ENCODE measurements at regions not wholly inside any gene's neighbourhood (a gene's known extent, or its start where the extent isn't known, plus 50 kb on each side); places are given as distances from the start of the nearest gene placed in this dataset.

DNA sequence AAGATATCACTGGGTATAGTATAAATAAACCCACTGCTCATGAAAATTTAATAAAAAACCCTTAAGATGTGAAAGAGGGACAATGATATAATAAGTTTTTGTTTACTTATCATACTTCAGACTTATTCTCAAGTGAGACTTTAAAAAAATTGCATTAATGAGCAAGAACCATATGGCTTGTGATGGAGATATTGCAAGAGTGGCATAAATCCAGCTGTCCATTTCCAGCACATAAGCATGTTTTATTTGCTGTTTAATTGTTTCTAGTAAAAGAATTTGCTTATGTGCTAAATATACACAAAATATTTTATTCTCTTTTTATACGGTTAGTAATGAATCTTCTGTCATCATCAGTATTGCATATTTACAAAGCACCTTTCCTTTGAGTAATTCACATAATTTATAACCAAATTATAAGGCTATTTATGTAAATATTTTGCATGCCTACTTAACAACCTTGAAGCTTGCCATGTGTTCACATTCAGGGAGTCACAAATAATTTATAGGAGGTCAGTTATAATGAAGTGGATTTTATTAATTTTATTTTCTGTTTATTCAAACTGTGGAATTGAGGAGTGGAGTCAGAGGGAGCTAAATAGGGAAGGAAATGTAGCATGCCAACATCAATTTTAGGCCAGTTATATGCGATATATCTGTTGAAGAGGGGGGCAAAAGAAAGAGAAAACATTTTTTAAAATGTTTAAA is 318.5 kb upstream of the CWC22 start:
- TF ChIP-seq POLR2A (IDR thresholded peaks at IDR 0.05; ENCODE audit: borderline replicate concordance, extremely low read depth, insufficient read depth, insufficient read length) (no peak), CBX3 (IDR thresholded peaks at IDR 0.05; ENCODE audit: low read depth) (no peak), EZH2 (IDR thresholded peaks at IDR 0.05) (no peak), SRF (IDR thresholded peaks at IDR 0.05; ENCODE audit: low read depth) (no peak)
- TF ChIP-seq, protein P1, sequence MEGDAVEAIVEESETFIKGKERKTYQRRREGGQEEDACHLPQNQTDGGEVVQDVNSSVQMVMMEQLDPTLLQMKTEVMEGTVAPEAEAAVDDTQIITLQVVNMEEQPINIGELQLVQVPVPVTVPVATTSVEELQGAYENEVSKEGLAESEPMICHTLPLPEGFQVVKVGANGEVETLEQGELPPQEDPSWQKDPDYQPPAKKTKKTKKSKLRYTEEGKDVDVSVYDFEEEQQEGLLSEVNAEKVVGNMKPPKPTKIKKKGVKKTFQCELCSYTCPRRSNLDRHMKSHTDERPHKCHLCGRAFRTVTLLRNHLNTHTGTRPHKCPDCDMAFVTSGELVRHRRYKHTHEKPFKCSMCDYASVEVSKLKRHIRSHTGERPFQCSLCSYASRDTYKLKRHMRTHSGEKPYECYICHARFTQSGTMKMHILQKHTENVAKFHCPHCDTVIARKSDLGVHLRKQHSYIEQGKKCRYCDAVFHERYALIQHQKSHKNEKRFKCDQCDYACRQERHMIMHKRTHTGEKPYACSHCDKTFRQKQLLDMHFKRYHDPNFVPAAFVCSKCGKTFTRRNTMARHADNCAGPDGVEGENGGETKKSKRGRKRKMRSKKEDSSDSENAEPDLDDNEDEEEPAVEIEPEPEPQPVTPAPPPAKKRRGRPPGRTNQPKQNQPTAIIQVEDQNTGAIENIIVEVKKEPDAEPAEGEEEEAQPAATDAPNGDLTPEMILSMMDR (IDR thresholded peaks at IDR 0.05 in 2 of 3, conservative IDR thresholded peaks at IDR 0.05 in 1 of 3; ENCODE audit: borderline replicate concordance in 1 of 3, insufficient read depth in 1 of 3, low read depth in 2 of 3, low read length in 2 of 3) = no peak
- TF ChIP-seq, protein P2, sequence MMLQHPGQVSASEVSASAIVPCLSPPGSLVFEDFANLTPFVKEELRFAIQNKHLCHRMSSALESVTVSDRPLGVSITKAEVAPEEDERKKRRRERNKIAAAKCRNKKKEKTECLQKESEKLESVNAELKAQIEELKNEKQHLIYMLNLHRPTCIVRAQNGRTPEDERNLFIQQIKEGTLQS (IDR thresholded peaks at IDR 0.05) = no peak
- TF ChIP-seq, protein P3, sequence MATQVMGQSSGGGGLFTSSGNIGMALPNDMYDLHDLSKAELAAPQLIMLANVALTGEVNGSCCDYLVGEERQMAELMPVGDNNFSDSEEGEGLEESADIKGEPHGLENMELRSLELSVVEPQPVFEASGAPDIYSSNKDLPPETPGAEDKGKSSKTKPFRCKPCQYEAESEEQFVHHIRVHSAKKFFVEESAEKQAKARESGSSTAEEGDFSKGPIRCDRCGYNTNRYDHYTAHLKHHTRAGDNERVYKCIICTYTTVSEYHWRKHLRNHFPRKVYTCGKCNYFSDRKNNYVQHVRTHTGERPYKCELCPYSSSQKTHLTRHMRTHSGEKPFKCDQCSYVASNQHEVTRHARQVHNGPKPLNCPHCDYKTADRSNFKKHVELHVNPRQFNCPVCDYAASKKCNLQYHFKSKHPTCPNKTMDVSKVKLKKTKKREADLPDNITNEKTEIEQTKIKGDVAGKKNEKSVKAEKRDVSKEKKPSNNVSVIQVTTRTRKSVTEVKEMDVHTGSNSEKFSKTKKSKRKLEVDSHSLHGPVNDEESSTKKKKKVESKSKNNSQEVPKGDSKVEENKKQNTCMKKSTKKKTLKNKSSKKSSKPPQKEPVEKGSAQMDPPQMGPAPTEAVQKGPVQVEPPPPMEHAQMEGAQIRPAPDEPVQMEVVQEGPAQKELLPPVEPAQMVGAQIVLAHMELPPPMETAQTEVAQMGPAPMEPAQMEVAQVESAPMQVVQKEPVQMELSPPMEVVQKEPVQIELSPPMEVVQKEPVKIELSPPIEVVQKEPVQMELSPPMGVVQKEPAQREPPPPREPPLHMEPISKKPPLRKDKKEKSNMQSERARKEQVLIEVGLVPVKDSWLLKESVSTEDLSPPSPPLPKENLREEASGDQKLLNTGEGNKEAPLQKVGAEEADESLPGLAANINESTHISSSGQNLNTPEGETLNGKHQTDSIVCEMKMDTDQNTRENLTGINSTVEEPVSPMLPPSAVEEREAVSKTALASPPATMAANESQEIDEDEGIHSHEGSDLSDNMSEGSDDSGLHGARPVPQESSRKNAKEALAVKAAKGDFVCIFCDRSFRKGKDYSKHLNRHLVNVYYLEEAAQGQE (IDR thresholded peaks at IDR 0.05; ENCODE audit: low read depth) = no peak

More for the DNA sequence above, 318.5 kb upstream of the CWC22 start:
- Histone ChIP-seq H3K79me2 (ENCODE audit: insufficient read depth, low read length) (no peaks in the 10 kb centered on the region), H3K4me1 (ENCODE audit: control insufficient read depth in 1 of 2, insufficient read depth in 2 of 2, low read length in 2 of 2) (no peaks in the 10 kb centered on the region), H3K9me2 (ENCODE audit: insufficient read depth) (no peaks in the 10 kb centered on the region), H3K4me3 (replicated peaks in 1 of 2; ENCODE audit: low read depth in 1 of 2, low read length in 2 of 2) (no peak overlapping the region), H3K27me3 (ENCODE audit: insufficient read depth, low read length) (no peaks in the 10 kb centered on the region), H2AFZ (ENCODE audit: low read depth, low read length, poor library complexity, severe bottlenecking) (no peak overlapping the region), H3K9me3 (ENCODE audit: control insufficient read depth in 1 of 2, insufficient read depth in 1 of 2, low read depth in 1 of 2, low read length in 2 of 2) (no peaks in the 10 kb centered on the region), H3K9ac (ENCODE audit: low read length) (no peak overlapping the region), H3K27ac (ENCODE audit: low read depth, low read length) (no peak overlapping the region), H3K36me3 (ENCODE audit: control insufficient read depth in 1 of 2, insufficient read depth in 2 of 2, low read length in 2 of 2) (no peaks in the 10 kb centered on the region), H3K4me2 (ENCODE audit: low read length) (no peak overlapping the region), H4K20me1 (ENCODE audit: insufficient read depth) (no peaks in the 10 kb centered on the region)
- intact Hi-C loops (cut with micrococcal nuclease) = no loop called here
- ATAC-seq (no peak), DNase-seq (ENCODE audit: low read depth, low spot score) (no peak)
- ChIA-PET CTCF (no interaction called here), RAD21 (ENCODE audit: low non-redundant PET in 1 of 2, low total read pairs in 2 of 2, uncharacterized antibody in 2 of 2, unreplicated experiment in 2 of 2) (no interaction called here), POLR2A (no interaction called here)
- BruUV-seq (replicated peaks) = no TSS peak
